ENCODE measurements at regions not wholly inside any gene's neighbourhood (a gene's known extent, or its start where the extent isn't known, plus 50 kb on each side); places are given as distances from the start of the nearest gene placed in this dataset.

DNA sequence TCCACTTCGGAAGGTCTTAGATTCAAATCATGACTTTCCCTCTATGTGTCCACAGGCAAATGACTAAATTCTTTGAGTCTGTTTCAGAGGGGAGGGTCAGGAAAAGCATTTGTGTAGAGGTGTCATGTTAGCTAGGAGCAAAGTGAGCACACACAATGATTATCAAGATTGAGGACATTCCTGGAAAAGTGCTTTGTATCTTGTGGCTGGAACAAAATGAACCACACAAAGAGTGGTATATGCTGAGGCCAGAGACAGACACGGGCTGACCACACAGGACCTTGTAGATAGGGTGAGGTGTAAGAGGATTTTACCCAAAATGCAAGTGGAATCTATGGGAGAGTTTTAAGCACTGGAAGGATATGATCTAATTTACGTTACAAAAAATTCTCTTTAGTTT is 245.3 kb upstream of the NMUR2 start:
- no peak for TF ChIP-seq MAFK (IDR thresholded peaks at IDR 0.05; ENCODE audit: low read depth, low read length)
- TF ChIP-seq EGR1 (IDR thresholded peaks at IDR 0.05; ENCODE audit: borderline replicate concordance, low read depth, low read length) = no peak
- TF ChIP-seq HDAC6 (IDR thresholded peaks at IDR 0.05; ENCODE audit: low read depth, low read length) = no peak
- ChIA-PET CTCF (ENCODE audit: partially characterized antibody) (interaction anchor here (1.5 kb wide), 1 partner anchor 27 kb away, joined by 3 read pairs; no protein-coding TSS in a partner anchor), POLR2A (ENCODE audit: partially characterized antibody) (no interaction called here)
- H3K14ac ChIP-seq (ENCODE audit: insufficient read length) = no peak overlapping the region
- H2BK120ac ChIP-seq (replicated peaks; ENCODE audit: low read depth, low read length) = no peak overlapping the region
- H2BK12ac ChIP-seq (ENCODE audit: low read depth, low read length) = no peak overlapping the region
- no peak overlapping the region for H3K27ac ChIP-seq (ENCODE audit: low read depth, low read length)
- H4K8ac ChIP-seq (ENCODE audit: extremely low read depth, insufficient read depth, low read length) = no peak overlapping the region
- no peak overlapping the region for H2BK20ac ChIP-seq (ENCODE audit: low read length)
- H2AFZ ChIP-seq (ENCODE audit: low read length) = no peak overlapping the region
- no peak overlapping the region for H4K5ac ChIP-seq (ENCODE audit: insufficient read length, low read depth, low read length)
- H3K18ac ChIP-seq (ENCODE audit: extremely low read depth, low read length) = no peak overlapping the region
- FAIRE-seq = no peak
- no peak overlapping the region for H2BK5ac ChIP-seq (ENCODE audit: low read depth, low read length)
- H3K79me2 ChIP-seq (ENCODE audit: control insufficient read depth in 1 of 2, insufficient read depth in 2 of 2, low read length in 2 of 2) = no peaks in the 10 kb centered on the region
- H3K23ac ChIP-seq (ENCODE audit: insufficient read length) = no peak overlapping the region
- H2AK5ac ChIP-seq (ENCODE audit: low read depth, low read length) = no peak overlapping the region
- H3K9me3 ChIP-seq (ENCODE audit: insufficient read depth in 2 of 2, low read depth in 1 of 2, low read length in 1 of 2) = no peaks in the 10 kb centered on the region
- no peak overlapping the region for H2BK15ac ChIP-seq (ENCODE audit: low read length)
- H3K27me3 ChIP-seq (replicated peaks in 1 of 4; ENCODE audit: control insufficient read depth in 3 of 4, extremely low read depth in 1 of 4, insufficient read depth in 3 of 4, low read length in 3 of 4) = no peaks in the 10 kb centered on the region; a peak in 1 of 7 replicates
- H3K9ac ChIP-seq (replicated peaks in 1 of 4; ENCODE audit: extremely low read depth in 1 of 4, low read depth in 3 of 4, low read length in 3 of 4) = no peak overlapping the region
- H3K4me1 ChIP-seq (replicated peaks in 1 of 4; ENCODE audit: control insufficient read depth in 3 of 4, insufficient read depth in 4 of 4, low read length in 3 of 4) = peaks cover 0 to 3% (median 0%) of the 10 kb centered on the region in 4 experiments; a peak in 3 of 7 replicates
- no peak overlapping the region for H3K56ac ChIP-seq (replicated peaks; ENCODE audit: insufficient read length, low read depth, low read length)
- no peaks in the 10 kb centered on the region for H3K23me2 ChIP-seq (ENCODE audit: low read depth, low read length)
- 92% methylated on average over 3 of the region's 3 CpGs; no CpG with 5 or more reads in 1 of the 2 experiments for WGBS, 2 experiments (ENCODE audit: extremely low coverage in 1 of 2, insufficient coverage in 1 of 2, insufficient read length in 1 of 2, insufficient replicate concordance in 2 of 2, low coverage in 1 of 2, low lambda C conversion rate in 2 of 2, missing lambda C conversion rate in 1 of 2)
- H4K20me1 ChIP-seq (replicated peaks in 1 of 2; ENCODE audit: control insufficient read depth in 1 of 2, insufficient read depth in 2 of 2, low read length in 2 of 2) = no peaks in the 10 kb centered on the region
- H3K79me1 ChIP-seq (ENCODE audit: low read depth, low read length) = no peaks in the 10 kb centered on the region
- H3K4ac ChIP-seq (replicated peaks; ENCODE audit: insufficient read length, low read depth, low read length) = no peak overlapping the region
- no peaks in the 10 kb centered on the region for H3K36me3 ChIP-seq (ENCODE audit: control insufficient read depth in 2 of 4, insufficient read depth in 4 of 4, low read length in 3 of 4)
- H3K4me2 ChIP-seq (ENCODE audit: insufficient read depth in 1 of 2, low read depth in 2 of 2, low read length in 2 of 2) = no peak overlapping the region
- no peak for DNase-seq (ENCODE audit: low read depth in 1 of 2, low spot score in 2 of 2)
- H4K91ac ChIP-seq (replicated peaks; ENCODE audit: insufficient read length, low read length) = no peak overlapping the region
- H3K4me3 ChIP-seq (ENCODE audit: extremely low read depth in 1 of 4, insufficient read depth in 2 of 4, low read depth in 3 of 4, low read length in 4 of 4) = no peak overlapping the region
